Neural cell (in vitro differentiated cells): ENCODE measurements at regions not wholly inside any gene's neighbourhood (a gene's known extent, or its start where the extent isn't known, plus 50 kb on each side); places are given as distances from the start of the nearest gene placed in this dataset.

Source experiments
- H2AFZ ChIP-seq: fragments of 200-600, 300-800 bp; sonication (generic), shearing (Covaris generic); 2 replicates; pipeline ENCODE4 v1.6.0; 2014; ENCODE audit warnings: low read depth, mild to moderate bottlenecking, antibody characterized with exemption, low read length, moderate library complexity
- H3F3A ChIP-seq: fragments of 200-600 bp; shearing (Covaris generic); 2 replicates; pipeline ENCODE4 v1.6.1; 2016; ENCODE audit warnings: mild to moderate bottlenecking, moderate library complexity, mixed read lengths, antibody characterized with exemption, low read length; ENCODE audit not compliant: insufficient read depth, poor library complexity, severe bottlenecking
- H3K27ac ChIP-seq: fragments of 200-600, 300-800 bp; sonication (generic), shearing (Covaris generic); 2 replicates; pipeline ENCODE4 v1.5.1; 2014; ENCODE audit warnings: mild to moderate bottlenecking, low read length, moderate library complexity
- H3K27me3 ChIP-seq: fragments of 300-800, 200-600 bp; sonication (generic), shearing (Covaris generic); 2 replicates; pipeline ENCODE4 v1.6.0; 2014; ENCODE audit warnings: mild to moderate bottlenecking, low read depth, low read length, moderate library complexity; ENCODE audit not compliant: insufficient read depth
- H3K36me3 ChIP-seq: fragments of 300-800, 200-600 bp; sonication (generic), shearing (Covaris generic); 2 replicates; pipeline ENCODE4 v1.5.1; 2014; ENCODE audit warnings: mild to moderate bottlenecking, antibody characterized with exemption, low read length, moderate library complexity; ENCODE audit not compliant: insufficient read depth
- H3K4me2 ChIP-seq: fragments of 300-800, 200-600 bp; sonication (generic), shearing (Covaris generic); 2 replicates; pipeline ENCODE4 v1.6.0; 2014; ENCODE audit warnings: mild to moderate bottlenecking, low read length
- H3K4me3 ChIP-seq: fragments of 300-800, 200-600 bp; sonication (generic), shearing (Covaris generic); 2 replicates; pipeline ENCODE4 v1.5.1; 2014; ENCODE audit warnings: mild to moderate bottlenecking, low read length, moderate library complexity
- H3K79me2 ChIP-seq: fragments of 200-600 bp; shearing (Covaris generic); replicated peaks from 2 replicates; pipeline ENCODE4 v1.6.0; 2014; ENCODE audit warnings: mild to moderate bottlenecking, low read length, moderate library complexity; ENCODE audit not compliant: insufficient read depth
- H3K9ac ChIP-seq: fragments of 300-800, 200-600 bp; sonication (generic), shearing (Covaris generic); 2 replicates; pipeline ENCODE4 v1.6.1; 2016; ENCODE audit warnings: mild to moderate bottlenecking, low read length, mixed read lengths
- H3K9me2 ChIP-seq: fragments of 200-600 bp; shearing (Covaris generic); 2 replicates; pipeline ENCODE4 v1.6.1; 2016; ENCODE audit warnings: mild to moderate bottlenecking, low read length, mixed read lengths; ENCODE audit not compliant: insufficient read depth
- H3K9me3 ChIP-seq: fragments of 200-600, 300-800 bp; sonication (generic), shearing (Covaris generic); 2 replicates; pipeline ENCODE4 v1.6.1; 2016; ENCODE audit warnings: mild to moderate bottlenecking, mixed run types, low read length, moderate library complexity, mixed read lengths
- H4K20me1 ChIP-seq: fragments of 200-600 bp; shearing (Covaris generic); 2 replicates; pipeline ENCODE4 v1.6.1; 2016; ENCODE audit warnings: mild to moderate bottlenecking, mixed run types; ENCODE audit not compliant: insufficient read depth
- EP300 ChIP-seq: fragments of 450-650 bp; conservative IDR thresholded peaks from 2 replicates; pipeline ENCODE4 v1.6.1; 2014; ENCODE audit warnings: antibody characterized with exemption, mild to moderate bottlenecking, moderate library complexity; ENCODE audit not compliant: poor library complexity, severe bottlenecking
- EZH2 ChIP-seq: fragments of 200-600, 300-800 bp; shearing (Covaris generic), sonication (generic); IDR thresholded peaks from 2 replicates; pipeline ENCODE4 v1.6.1; 2014; ENCODE audit warnings: antibody characterized with exemption, low read length, borderline replicate concordance, mild to moderate bottlenecking; ENCODE audit not compliant: insufficient read depth, poor library complexity, severe bottlenecking
- MXI1 ChIP-seq: fragments of 450-650 bp; conservative IDR thresholded peaks from 2 replicates; pipeline ENCODE4 v1.6.1; 2014; ENCODE audit warnings: antibody characterized with exemption, mild to moderate bottlenecking; ENCODE audit not compliant: poor library complexity, severe bottlenecking
- POLR2AphosphoS5 ChIP-seq: IDR thresholded peaks from 2 replicates; pipeline ENCODE4 v1.6.1; 2012
- RAD21 ChIP-seq: fragments of 450-650 bp; conservative IDR thresholded peaks from 2 replicates; pipeline ENCODE4 v1.6.1; 2014; ENCODE audit warnings: antibody characterized with exemption, mild to moderate bottlenecking, moderate library complexity
- SMC3 ChIP-seq: fragments of 450-650 bp; conservative IDR thresholded peaks from 2 replicates; pipeline ENCODE4 v1.6.1; 2014; ENCODE audit warnings: antibody characterized with exemption, mild to moderate bottlenecking, moderate library complexity; ENCODE audit not compliant: poor library complexity
- TAF1 ChIP-seq: IDR thresholded peaks from 2 replicates; pipeline ENCODE4 v1.6.1; 2012; ENCODE audit warnings: low read depth
- TF ChIP-seq, protein P1 (sequence below): fragments of 450-650 bp; IDR thresholded peaks from 2 replicates; pipeline ENCODE4 v1.5.1; 2014; ENCODE audit warnings: antibody characterized with exemption, mild to moderate bottlenecking, moderate library complexity; ENCODE audit not compliant: poor library complexity, severe bottlenecking
- TF ChIP-seq, protein P2 (sequence below): IDR thresholded peaks from 2 replicates; pipeline ENCODE4 v1.6.1; 2012; ENCODE audit warnings: borderline replicate concordance

DNA sequence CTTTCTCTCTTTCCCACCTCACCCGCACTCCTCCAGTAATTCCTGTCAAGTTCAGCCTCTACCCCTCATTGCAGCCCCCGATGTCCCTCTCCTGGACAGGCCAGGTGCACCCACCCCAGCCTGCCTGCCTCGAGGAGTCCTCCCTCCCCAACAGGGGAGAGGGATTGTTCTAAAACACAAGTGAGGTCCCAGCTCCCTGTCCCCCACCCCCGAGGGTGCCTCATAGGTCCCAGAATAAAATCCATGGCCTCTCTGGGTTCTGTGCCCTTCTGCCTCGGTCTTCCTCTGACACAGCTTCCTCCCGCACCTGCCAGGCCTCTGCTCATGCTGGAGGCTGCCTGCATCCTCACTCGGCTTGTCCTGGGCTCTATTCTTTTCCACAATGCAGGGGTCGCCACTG, 720.1 kb downstream of the BRD1 start:
- TF ChIP-seq, protein P1, sequence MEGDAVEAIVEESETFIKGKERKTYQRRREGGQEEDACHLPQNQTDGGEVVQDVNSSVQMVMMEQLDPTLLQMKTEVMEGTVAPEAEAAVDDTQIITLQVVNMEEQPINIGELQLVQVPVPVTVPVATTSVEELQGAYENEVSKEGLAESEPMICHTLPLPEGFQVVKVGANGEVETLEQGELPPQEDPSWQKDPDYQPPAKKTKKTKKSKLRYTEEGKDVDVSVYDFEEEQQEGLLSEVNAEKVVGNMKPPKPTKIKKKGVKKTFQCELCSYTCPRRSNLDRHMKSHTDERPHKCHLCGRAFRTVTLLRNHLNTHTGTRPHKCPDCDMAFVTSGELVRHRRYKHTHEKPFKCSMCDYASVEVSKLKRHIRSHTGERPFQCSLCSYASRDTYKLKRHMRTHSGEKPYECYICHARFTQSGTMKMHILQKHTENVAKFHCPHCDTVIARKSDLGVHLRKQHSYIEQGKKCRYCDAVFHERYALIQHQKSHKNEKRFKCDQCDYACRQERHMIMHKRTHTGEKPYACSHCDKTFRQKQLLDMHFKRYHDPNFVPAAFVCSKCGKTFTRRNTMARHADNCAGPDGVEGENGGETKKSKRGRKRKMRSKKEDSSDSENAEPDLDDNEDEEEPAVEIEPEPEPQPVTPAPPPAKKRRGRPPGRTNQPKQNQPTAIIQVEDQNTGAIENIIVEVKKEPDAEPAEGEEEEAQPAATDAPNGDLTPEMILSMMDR = no peak
- TF ChIP-seq, protein P2, sequence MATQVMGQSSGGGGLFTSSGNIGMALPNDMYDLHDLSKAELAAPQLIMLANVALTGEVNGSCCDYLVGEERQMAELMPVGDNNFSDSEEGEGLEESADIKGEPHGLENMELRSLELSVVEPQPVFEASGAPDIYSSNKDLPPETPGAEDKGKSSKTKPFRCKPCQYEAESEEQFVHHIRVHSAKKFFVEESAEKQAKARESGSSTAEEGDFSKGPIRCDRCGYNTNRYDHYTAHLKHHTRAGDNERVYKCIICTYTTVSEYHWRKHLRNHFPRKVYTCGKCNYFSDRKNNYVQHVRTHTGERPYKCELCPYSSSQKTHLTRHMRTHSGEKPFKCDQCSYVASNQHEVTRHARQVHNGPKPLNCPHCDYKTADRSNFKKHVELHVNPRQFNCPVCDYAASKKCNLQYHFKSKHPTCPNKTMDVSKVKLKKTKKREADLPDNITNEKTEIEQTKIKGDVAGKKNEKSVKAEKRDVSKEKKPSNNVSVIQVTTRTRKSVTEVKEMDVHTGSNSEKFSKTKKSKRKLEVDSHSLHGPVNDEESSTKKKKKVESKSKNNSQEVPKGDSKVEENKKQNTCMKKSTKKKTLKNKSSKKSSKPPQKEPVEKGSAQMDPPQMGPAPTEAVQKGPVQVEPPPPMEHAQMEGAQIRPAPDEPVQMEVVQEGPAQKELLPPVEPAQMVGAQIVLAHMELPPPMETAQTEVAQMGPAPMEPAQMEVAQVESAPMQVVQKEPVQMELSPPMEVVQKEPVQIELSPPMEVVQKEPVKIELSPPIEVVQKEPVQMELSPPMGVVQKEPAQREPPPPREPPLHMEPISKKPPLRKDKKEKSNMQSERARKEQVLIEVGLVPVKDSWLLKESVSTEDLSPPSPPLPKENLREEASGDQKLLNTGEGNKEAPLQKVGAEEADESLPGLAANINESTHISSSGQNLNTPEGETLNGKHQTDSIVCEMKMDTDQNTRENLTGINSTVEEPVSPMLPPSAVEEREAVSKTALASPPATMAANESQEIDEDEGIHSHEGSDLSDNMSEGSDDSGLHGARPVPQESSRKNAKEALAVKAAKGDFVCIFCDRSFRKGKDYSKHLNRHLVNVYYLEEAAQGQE = no peak
- TF ChIP-seq EP300 (no peak), EZH2 (no peak), MXI1 (no peak), POLR2AphosphoS5 (no peak), RAD21 (no peak)
- H3K4me3 ChIP-seq = no peak overlapping the region
- H3K36me3 ChIP-seq = no peaks in the 10 kb centered on the region
- no peaks in the 10 kb centered on the region for H3K27me3 ChIP-seq
- H3F3A ChIP-seq = no peaks in the 10 kb centered on the region
- H3K9me3 ChIP-seq = no peaks in the 10 kb centered on the region
- H4K20me1 ChIP-seq = no peaks in the 10 kb centered on the region
- no peak overlapping the region for H3K4me2 ChIP-seq
- H3K79me2 ChIP-seq = no peaks in the 10 kb centered on the region
- no peak overlapping the region for H3K27ac ChIP-seq
- no peak overlapping the region for H3K9ac ChIP-seq
- no peak overlapping the region for H2AFZ ChIP-seq
- H3K9me2 ChIP-seq = no peaks in the 10 kb centered on the region

GRCh38 chr22:49106842-49107152, 720.9 kb downstream of the BRD1 start:
- Histone ChIP-seq H3K9ac (no peak overlapping the region), H3K27me3 (no peaks in the 10 kb centered on the region), H3K4me2 (no peak overlapping the region), H3K9me2 (no peaks in the 10 kb centered on the region), H3F3A (no peaks in the 10 kb centered on the region), H3K27ac (no peak overlapping the region), H3K36me3 (no peaks in the 10 kb centered on the region), H4K20me1 (no peaks in the 10 kb centered on the region), H3K4me3 (no peak overlapping the region), H3K9me3 (no peaks in the 10 kb centered on the region), H3K79me2 (no peaks in the 10 kb centered on the region), H2AFZ (no peak overlapping the region)
- TF ChIP-seq SMC3 (no peak), EP300 (no peak), EZH2 (no peak), TAF1 (no peak), POLR2AphosphoS5 (no peak), RAD21 (no peak), MXI1 (no peak)
- TF ChIP-seq, protein P2 = no peak
- TF ChIP-seq, protein P1 = no peak
